Coronary artery (tissue), 2 donors: ENCODE measurements at regions not wholly inside any gene's neighbourhood (a gene's known extent, or its start where the extent isn't known, plus 50 kb on each side); places are given as distances from the start of the nearest gene placed in this dataset.

ENCODE experiments used
- DNase-seq: peaks from one replicate; pipeline ENCODE4 v3.0.0-alpha.2; 2017; ENCODE audit warnings: low spot score
- H3K27ac ChIP-seq, 2 donors: fragments of 200-600 bp; sonication (generic); one replicate each; pipeline ENCODE4 v1.5.1; 2016 to 2019
- H3K4me3 ChIP-seq: fragments of 200-600 bp; sonication (generic); 2 replicates; pipeline ENCODE4 v1.5.1; 2016; ENCODE audit warnings: mild to moderate bottlenecking, moderate library complexity
- CTCF ChIP-seq: fragments of 200-600 bp; sonication (generic); IDR thresholded peaks from one replicate; pipeline ENCODE4 v1.5.1; 2019; ENCODE audit warnings: antibody characterized with exemption

GRCh38 chr9:16147726-16148125 lies 594.9 kb downstream of the CCDC171 start:
- Histone ChIP-seq H3K4me3 (no peak overlapping the region), H3K27ac (no peak overlapping the region)
- no peak for DNase-seq
- TF ChIP-seq CTCF: no peak

GRCh38 chr9:16150501-16150900 lies 597.7 kb downstream of the CCDC171 start:
- TF ChIP-seq CTCF: no peak
- DNase-seq: no peak
- Histone ChIP-seq H3K27ac (no peak overlapping the region), H3K4me3 (no peak overlapping the region)

GRCh38 chr9:16150938-16151650 lies 598.3 kb downstream of the CCDC171 start:
- DNase-seq: no peak
- TF ChIP-seq CTCF: no peak
- Histone ChIP-seq H3K4me3 (no peak overlapping the region), H3K27ac (no peak overlapping the region)

GRCh38 chr9:16152276-16153101 lies 599.6 kb downstream of the CCDC171 start:
- no peak for DNase-seq
- Histone ChIP-seq H3K27ac (no peak overlapping the region), H3K4me3 (no peak overlapping the region)
- TF ChIP-seq CTCF: no peak

GRCh38 chr9:16153221-16153620 lies 600.4 kb downstream of the CCDC171 start:
- Histone ChIP-seq H3K4me3 (no peak overlapping the region), H3K27ac (no peak overlapping the region)
- TF ChIP-seq CTCF: no peak
- no peak for DNase-seq

GRCh38 chr9:16153741-16154140 lies 600.9 kb downstream of the CCDC171 start:
- no peak for DNase-seq
- H3K27ac ChIP-seq: no peak overlapping the region
- TF ChIP-seq CTCF: no peak
- H3K4me3 ChIP-seq: no peak overlapping the region
